DND-41 (cell line): ENCODE measurements at regions not wholly inside any gene's neighbourhood (a gene's known extent, or its start where the extent isn't known, plus 50 kb on each side); places are given as distances from the start of the nearest gene placed in this dataset.

Source experiments
- CTCF ChIP-seq: IDR thresholded peaks from 2 replicates; pipeline ENCODE4 v1.5.1; 2012; ENCODE audit warnings: borderline replicate concordance, low read length, moderate library complexity, mild to moderate bottlenecking; ENCODE audit not compliant: poor library complexity, severe bottlenecking; ENCODE audit errors: extremely low read depth
- EZH2 ChIP-seq: IDR thresholded peaks from 3 replicates; pipeline ENCODE4 v1.6.1; 2012; ENCODE audit warnings: borderline replicate concordance, low read depth, mild to moderate bottlenecking, moderate library complexity, low read length, inconsistent platforms; ENCODE audit not compliant: severe bottlenecking

- no peak for TF ChIP-seq CTCF
- no peak for TF ChIP-seq EZH2
Observed at GRCh38 chr14:41137741-41138140, 468.9 kb upstream of the LRFN5 start.
